ENCODE measurements at regions not wholly inside any gene's neighbourhood (a gene's known extent, or its start where the extent isn't known, plus 50 kb on each side); places are given as distances from the start of the nearest gene placed in this dataset.

DNA sequence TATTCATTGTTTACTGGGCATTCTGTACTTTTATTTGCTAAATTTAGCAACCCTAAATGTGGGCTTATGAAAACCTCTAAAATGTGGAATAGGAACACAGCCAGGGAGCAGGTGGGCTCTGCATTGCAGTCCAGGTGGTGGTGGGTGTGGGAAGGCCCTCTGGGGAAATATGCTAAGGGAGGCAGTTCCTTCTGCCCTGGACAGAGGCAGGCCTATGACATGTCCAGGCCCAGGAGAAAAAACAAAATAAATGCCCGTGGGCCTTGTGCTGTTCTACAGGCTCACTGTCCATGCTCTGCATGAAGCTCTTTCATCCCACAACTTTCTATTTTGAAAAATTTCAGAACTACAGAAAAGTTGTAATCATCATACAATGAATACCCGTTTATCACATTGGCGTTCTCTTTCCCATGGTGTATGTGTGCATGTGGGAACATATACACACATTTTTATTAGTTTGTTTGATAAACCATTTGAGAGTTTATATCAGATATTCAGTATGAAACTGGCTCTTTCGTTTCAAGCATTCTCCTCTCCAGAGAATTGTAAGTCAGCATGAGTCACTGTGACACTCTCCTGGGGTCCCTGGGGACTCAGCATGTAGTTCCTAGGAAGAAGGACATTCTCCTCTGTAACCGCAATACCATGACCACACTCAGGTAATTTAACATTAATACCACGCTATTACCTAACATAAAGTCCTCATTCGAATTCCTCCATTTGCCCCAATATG is 505.3 kb downstream of the COG6 start:
- Histone ChIP-seq H3K27me3 (no peaks in the 10 kb centered on the region), H3K9ac (no peak overlapping the region), H4K20me1 (ENCODE audit: low read depth) (no peaks in the 10 kb centered on the region), H3K27ac (no peak overlapping the region), H3K4me1 (peaks cover 13% of the 10 kb centered on the region), H3K36me3 (no peaks in the 10 kb centered on the region), H2AFZ (replicated peaks) (no peak overlapping the region), H3K4me2 (no peak overlapping the region), H3K4me3 (no peak overlapping the region), H3F3A (ENCODE audit: low read depth) (no peaks in the 10 kb centered on the region), H3K9me3 (ENCODE audit: low read depth) (no peaks in the 10 kb centered on the region), H3K79me2 (ENCODE audit: low read depth) (no peaks in the 10 kb centered on the region)
- H3K9me3 Mint-ChIP-seq: no peaks in the 10 kb centered on the region
- TF ChIP-seq EZH2 (IDR thresholded peaks at IDR 0.05) (no peak), EZH2phosphoT487 (IDR thresholded peaks at IDR 0.05) (no peak)
- TF ChIP-seq, protein P1, sequence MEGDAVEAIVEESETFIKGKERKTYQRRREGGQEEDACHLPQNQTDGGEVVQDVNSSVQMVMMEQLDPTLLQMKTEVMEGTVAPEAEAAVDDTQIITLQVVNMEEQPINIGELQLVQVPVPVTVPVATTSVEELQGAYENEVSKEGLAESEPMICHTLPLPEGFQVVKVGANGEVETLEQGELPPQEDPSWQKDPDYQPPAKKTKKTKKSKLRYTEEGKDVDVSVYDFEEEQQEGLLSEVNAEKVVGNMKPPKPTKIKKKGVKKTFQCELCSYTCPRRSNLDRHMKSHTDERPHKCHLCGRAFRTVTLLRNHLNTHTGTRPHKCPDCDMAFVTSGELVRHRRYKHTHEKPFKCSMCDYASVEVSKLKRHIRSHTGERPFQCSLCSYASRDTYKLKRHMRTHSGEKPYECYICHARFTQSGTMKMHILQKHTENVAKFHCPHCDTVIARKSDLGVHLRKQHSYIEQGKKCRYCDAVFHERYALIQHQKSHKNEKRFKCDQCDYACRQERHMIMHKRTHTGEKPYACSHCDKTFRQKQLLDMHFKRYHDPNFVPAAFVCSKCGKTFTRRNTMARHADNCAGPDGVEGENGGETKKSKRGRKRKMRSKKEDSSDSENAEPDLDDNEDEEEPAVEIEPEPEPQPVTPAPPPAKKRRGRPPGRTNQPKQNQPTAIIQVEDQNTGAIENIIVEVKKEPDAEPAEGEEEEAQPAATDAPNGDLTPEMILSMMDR (IDR thresholded peaks at IDR 0.05): no peak
- no peaks in the 10 kb centered on the region for H3K36me3 Mint-ChIP-seq
- no peak for DNase-seq (ENCODE audit: low spot score)
- H3K4me1 Mint-ChIP-seq: peaks cover 16% of the 10 kb centered on the region
- no peak overlapping the region for H3K4me3 Mint-ChIP-seq
- peaks cover 10% of the 10 kb centered on the region for H3K27me3 Mint-ChIP-seq (ENCODE audit: insufficient read depth, low read depth)
- H3K27ac Mint-ChIP-seq: no peak overlapping the region

DNA sequence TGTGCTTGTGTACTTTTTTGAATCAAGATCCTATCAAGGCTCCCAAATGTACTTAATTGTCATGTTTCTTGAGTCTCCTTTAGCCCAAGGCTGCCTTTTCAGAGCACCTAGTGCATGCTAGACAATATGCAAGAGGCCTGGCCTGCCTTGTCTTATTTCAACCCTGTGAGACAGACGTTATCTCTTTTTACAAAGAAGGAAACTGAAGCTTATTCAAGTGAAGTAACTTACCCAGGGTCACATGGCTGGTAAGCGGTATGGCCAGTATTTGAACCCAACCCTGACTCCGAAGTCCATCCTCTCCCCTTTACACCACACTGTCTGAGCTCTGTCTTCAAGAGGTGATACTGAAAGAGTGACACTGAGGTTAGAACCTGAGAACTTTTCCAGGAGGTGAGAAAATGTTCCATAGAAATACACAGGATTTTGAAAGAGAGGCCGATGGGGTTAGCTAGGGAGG is 505.1 kb downstream of the FOXO1 start:
- H3K27ac ChIP-seq: no peak overlapping the region
- no peaks in the 10 kb centered on the region for H3K79me2 ChIP-seq (ENCODE audit: low read depth)
- Mint-ChIP-seq H3K9me3 (no peaks in the 10 kb centered on the region), H3K4me1 (peaks cover 15% of the 10 kb centered on the region), H3K36me3 (no peaks in the 10 kb centered on the region), H3K27ac (no peak overlapping the region), H3K27me3 (ENCODE audit: insufficient read depth, low read depth) (peaks cover 10% of the 10 kb centered on the region), H3K4me3 (no peak overlapping the region)
- H4K20me1 ChIP-seq (ENCODE audit: low read depth): no peaks in the 10 kb centered on the region
- no peak for DNase-seq (ENCODE audit: low spot score)
- H3K4me1 ChIP-seq: peaks cover 7% of the 10 kb centered on the region
- no peaks in the 10 kb centered on the region for H3F3A ChIP-seq (ENCODE audit: low read depth)
- no peaks in the 10 kb centered on the region for H3K9me3 ChIP-seq (ENCODE audit: low read depth)
- H3K9ac ChIP-seq: no peak overlapping the region
- H3K4me3 ChIP-seq: no peak overlapping the region
- TF ChIP-seq, protein P1 (IDR thresholded peaks at IDR 0.05): no peak
- no peak for TF ChIP-seq EZH2phosphoT487 (IDR thresholded peaks at IDR 0.05)
- TF ChIP-seq EZH2 (IDR thresholded peaks at IDR 0.05): no peak
- H3K27me3 ChIP-seq: no peaks in the 10 kb centered on the region
- no peak overlapping the region for H2AFZ ChIP-seq (replicated peaks)
- H3K36me3 ChIP-seq: no peaks in the 10 kb centered on the region
- H3K4me2 ChIP-seq: no peak overlapping the region

DNA sequence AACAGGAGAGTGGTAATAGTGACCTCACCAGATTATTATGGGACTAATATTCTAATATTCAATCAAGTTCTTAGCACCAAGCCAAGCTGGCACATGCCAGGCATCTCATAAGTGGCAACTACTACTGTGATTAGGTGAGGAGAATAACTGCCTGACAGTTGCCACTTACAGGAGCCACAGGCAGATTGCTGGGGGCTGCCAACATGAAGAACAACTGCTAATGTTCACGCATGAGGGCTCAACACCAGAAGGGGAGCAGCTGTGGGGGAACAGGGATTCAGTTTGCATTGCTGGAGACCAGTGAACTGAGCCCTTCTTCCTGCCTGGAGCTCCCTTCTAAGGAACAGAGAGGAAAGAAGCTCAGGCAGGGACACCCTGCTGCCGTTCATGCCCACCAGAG is 504.5 kb downstream of the FOXO1 start:
- Mint-ChIP-seq H3K9me3 (no peaks in the 10 kb centered on the region), H3K4me3 (no peak overlapping the region), H3K4me1 (peaks cover 10% of the 10 kb centered on the region), H3K27ac (no peak overlapping the region), H3K36me3 (no peaks in the 10 kb centered on the region), H3K27me3 (ENCODE audit: insufficient read depth, low read depth) (peaks cover 10% of the 10 kb centered on the region)
- Histone ChIP-seq H3K9me3 (ENCODE audit: low read depth) (no peaks in the 10 kb centered on the region), H3K36me3 (no peaks in the 10 kb centered on the region), H4K20me1 (ENCODE audit: low read depth) (no peaks in the 10 kb centered on the region), H3F3A (ENCODE audit: low read depth) (no peaks in the 10 kb centered on the region), H3K27ac (no peak overlapping the region), H2AFZ (replicated peaks) (no peak overlapping the region), H3K79me2 (ENCODE audit: low read depth) (no peaks in the 10 kb centered on the region), H3K4me3 (no peak overlapping the region), H3K27me3 (no peaks in the 10 kb centered on the region), H3K4me2 (no peak overlapping the region), H3K4me1 (peaks cover 2% of the 10 kb centered on the region), H3K9ac (no peak overlapping the region)
- TF ChIP-seq, protein P1 (IDR thresholded peaks at IDR 0.05): no peak
- no peak for TF ChIP-seq EZH2 (IDR thresholded peaks at IDR 0.05)
- TF ChIP-seq EZH2phosphoT487 (IDR thresholded peaks at IDR 0.05): no peak
- no peak for DNase-seq (ENCODE audit: low spot score)
